ENCODE measurements at regions not wholly inside any gene's neighbourhood (a gene's known extent, or its start where the extent isn't known, plus 50 kb on each side); places are given as distances from the start of the nearest gene placed in this dataset.

- no peak for TF ChIP-seq EZH2 (IDR thresholded peaks at IDR 0.05; ENCODE audit: low read length)
- TF ChIP-seq CTCF (optimal IDR thresholded peaks at IDR 0.05 in 1 of 3, IDR thresholded peaks at IDR 0.05 in 1 of 3, conservative IDR thresholded peaks at IDR 0.05 in 1 of 3; ENCODE audit: extremely low read depth in 1 of 3, insufficient read depth in 2 of 3, low read length in 3 of 3), result no peak
- Histone ChIP-seq H3K4me3 (ENCODE audit: control insufficient read depth in 2 of 3, extremely low read depth in 1 of 3, insufficient read depth in 2 of 3, low read depth in 1 of 3, low read length in 3 of 3) (no peak overlapping the region), H4K20me1 (ENCODE audit: control insufficient read depth, extremely low read depth, insufficient read depth, low read length) (no peaks in the 10 kb centered on the region), H3K27ac (ENCODE audit: control insufficient read depth, insufficient read depth, low read length) (no peak overlapping the region), H3K9me3 (ENCODE audit: control insufficient read depth, low read depth, low read length) (no peaks in the 10 kb centered on the region), H3K9me1 (ENCODE audit: control insufficient read depth, extremely low read depth, insufficient read depth, low read length) (no peaks in the 10 kb centered on the region), H2AFZ (ENCODE audit: control insufficient read depth, low read length) (no peak overlapping the region), H3K4me1 (ENCODE audit: control insufficient read depth, extremely low read depth, insufficient read depth, low read length) (no peaks in the 10 kb centered on the region), H3K27me3 (ENCODE audit: control insufficient read depth, extremely low read depth, insufficient read depth, low read length) (no peaks in the 10 kb centered on the region), H3K36me3 (ENCODE audit: control insufficient read depth in 2 of 2, extremely low read depth in 1 of 2, insufficient read depth in 2 of 2, low read length in 2 of 2) (no peaks in the 10 kb centered on the region), H3K79me2 (ENCODE audit: control insufficient read depth, insufficient read depth, low read length) (no peaks in the 10 kb centered on the region), H3K4me2 (ENCODE audit: control insufficient read depth, extremely low read depth, insufficient read depth, low read depth, low read length) (no peak overlapping the region), H3K9ac (ENCODE audit: control insufficient read depth, extremely low read depth, insufficient read depth, low read length) (no peak overlapping the region)
- FAIRE-seq (no peak), DNase-seq (ENCODE audit: low read depth, low spot score) (no peak)
- dilution Hi-C loops (cut with MboI; ENCODE audit: extremely low pct_ligation_motif_present, low sequenced_read_pairs), result no loop called here
These were observed 158.6 kb upstream of the CNTN5 start for GRCh38 chr11:98862169-98862568.

- no peaks in the 10 kb centered on the region for H3K9me3 ChIP-seq (ENCODE audit: control insufficient read depth, low read depth, low read length)
- no peak overlapping the region for H3K27ac ChIP-seq (ENCODE audit: control insufficient read depth, insufficient read depth, low read length)
- H3K79me2 ChIP-seq (ENCODE audit: control insufficient read depth, insufficient read depth, low read length), result no peaks in the 10 kb centered on the region
- no peak overlapping the region for H3K4me3 ChIP-seq (ENCODE audit: control insufficient read depth in 2 of 3, extremely low read depth in 1 of 3, insufficient read depth in 2 of 3, low read depth in 1 of 3, low read length in 3 of 3)
- no peaks in the 10 kb centered on the region for H3K4me1 ChIP-seq (ENCODE audit: control insufficient read depth, extremely low read depth, insufficient read depth, low read length)
- H3K36me3 ChIP-seq (ENCODE audit: control insufficient read depth in 2 of 2, extremely low read depth in 1 of 2, insufficient read depth in 2 of 2, low read length in 2 of 2), result no peaks in the 10 kb centered on the region
- H3K9ac ChIP-seq (ENCODE audit: control insufficient read depth, extremely low read depth, insufficient read depth, low read length), result no peak overlapping the region
- no peaks in the 10 kb centered on the region for H4K20me1 ChIP-seq (ENCODE audit: control insufficient read depth, extremely low read depth, insufficient read depth, low read length)
- H3K27me3 ChIP-seq (ENCODE audit: control insufficient read depth, extremely low read depth, insufficient read depth, low read length), result no peaks in the 10 kb centered on the region
- DNase-seq (ENCODE audit: low read depth, low spot score), result no peak
- no peaks in the 10 kb centered on the region for H3K9me1 ChIP-seq (ENCODE audit: control insufficient read depth, extremely low read depth, insufficient read depth, low read length)
- no peak for TF ChIP-seq EZH2 (IDR thresholded peaks at IDR 0.05; ENCODE audit: low read length)
- no peak for TF ChIP-seq CTCF (optimal IDR thresholded peaks at IDR 0.05 in 1 of 3, IDR thresholded peaks at IDR 0.05 in 1 of 3, conservative IDR thresholded peaks at IDR 0.05 in 1 of 3; ENCODE audit: extremely low read depth in 1 of 3, insufficient read depth in 2 of 3, low read length in 3 of 3)
- no peak for FAIRE-seq
- no peak overlapping the region for H3K4me2 ChIP-seq (ENCODE audit: control insufficient read depth, extremely low read depth, insufficient read depth, low read depth, low read length)
- no peak overlapping the region for H2AFZ ChIP-seq (ENCODE audit: control insufficient read depth, low read length)
- dilution Hi-C loops (cut with MboI; ENCODE audit: extremely low pct_ligation_motif_present, low sequenced_read_pairs), result no loop called here
These were observed 149.1 kb upstream of the CNTN5 start for GRCh38 chr11:98871690-98872089.
